ENCODE measurements at regions not wholly inside any gene's neighbourhood (a gene's known extent, or its start where the extent isn't known, plus 50 kb on each side); places are given as distances from the start of the nearest gene placed in this dataset.

DNA sequence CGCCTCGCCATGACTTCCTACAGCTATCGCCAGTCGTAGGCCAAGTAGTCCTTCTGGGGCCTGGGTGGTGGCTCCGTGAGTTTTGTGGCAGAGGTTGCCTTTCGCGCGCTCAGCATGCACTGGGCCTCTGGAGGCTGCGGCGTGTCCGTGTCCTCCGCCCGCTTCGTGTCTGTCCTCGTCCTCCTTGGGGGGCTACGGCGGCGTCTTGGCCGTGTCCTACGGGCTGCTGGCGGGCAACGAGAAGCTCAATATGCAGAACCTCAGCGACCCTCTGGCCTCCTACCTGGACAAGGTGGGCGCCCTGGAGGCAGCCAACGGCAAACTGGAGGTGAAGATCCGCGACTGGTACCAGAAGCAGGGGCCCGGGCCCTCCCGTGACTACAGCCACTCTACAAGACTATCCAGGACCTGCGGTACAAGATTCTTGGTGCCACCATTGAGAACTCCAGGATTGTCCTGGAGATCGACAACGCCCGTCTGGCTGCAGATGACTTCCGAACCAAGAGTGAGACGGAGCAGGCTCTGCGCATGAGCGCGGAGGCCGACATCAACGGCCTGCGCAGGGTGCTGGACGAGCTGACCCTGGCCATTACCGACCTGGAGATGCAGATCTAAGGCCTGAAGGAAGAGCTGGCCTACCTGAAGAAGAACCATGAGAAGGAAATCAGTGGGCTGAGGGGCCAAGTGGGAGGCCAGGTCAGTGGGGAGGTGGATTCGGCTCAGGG lies 296.3 kb downstream of the OGFRL1 start:
- no peak for DNase-seq (ENCODE audit: low read depth in 4 of 4, low spot score in 3 of 4)

DNA sequence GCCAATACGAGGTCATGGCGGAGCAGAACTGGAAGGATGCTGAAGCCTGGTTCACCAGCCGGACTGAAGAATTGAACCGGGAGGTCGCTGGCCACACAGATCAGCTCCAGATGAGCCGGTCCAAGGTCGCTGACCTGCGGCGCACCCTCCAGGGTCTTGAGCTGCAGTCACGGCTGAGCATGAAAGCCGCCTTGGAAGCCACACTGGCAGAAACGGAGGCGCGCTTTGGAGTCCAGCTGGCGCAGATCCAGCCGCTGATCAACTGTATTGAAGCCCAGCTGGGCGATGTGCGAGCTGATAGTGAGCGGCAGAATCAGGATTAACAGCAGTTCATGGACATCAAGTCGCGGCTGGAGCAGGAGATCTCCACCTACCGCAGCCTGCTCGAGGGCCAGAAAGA lies 296.9 kb downstream of the OGFRL1 start:
- DNase-seq (ENCODE audit: low read depth in 4 of 4, low spot score in 3 of 4) = no peak

DNA sequence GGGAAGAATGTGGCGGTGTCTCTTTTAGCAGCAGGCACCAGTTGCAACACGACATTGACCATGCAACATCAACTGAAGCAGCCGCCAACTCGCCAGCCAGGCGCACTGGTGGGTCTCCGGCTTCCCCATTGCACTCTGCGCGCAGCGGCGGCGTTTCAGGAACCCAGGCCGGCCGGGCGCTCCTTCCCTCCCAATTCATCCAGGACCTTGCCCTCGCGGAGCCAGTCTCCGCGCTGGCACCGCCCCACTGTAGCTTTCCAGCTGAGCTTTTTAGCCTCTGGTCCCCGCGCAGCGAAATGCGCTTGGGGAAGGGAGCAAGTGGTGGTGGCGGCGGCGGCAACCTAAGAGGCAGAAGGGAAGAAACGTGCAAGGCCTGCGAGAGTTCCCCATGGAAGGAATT lies 297.9 kb upstream of the RIMS1 start:
- DNase-seq (ENCODE audit: low read depth in 4 of 4, low spot score in 3 of 4) = no peak

DNA sequence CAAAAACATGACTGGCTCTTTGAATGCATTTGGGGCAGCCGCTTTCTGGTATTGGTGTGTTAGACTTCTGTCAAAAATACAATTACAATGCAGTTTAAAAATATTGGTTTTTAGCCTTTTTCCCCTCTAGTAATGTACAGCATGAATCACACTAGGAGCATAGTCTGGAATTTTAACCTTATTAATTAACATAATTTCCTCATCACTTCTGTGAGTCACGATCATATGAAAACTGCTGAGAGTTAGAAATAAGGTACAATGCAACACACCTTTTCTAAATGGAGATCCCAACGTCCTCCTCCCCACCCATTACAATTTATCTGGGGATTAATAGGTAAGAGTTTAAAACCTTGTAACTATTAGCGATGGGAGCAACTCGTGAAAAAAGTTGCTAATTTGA lies 297.1 kb upstream of the RIMS1 start:
- no peak for DNase-seq (ENCODE audit: low read depth in 4 of 4, low spot score in 3 of 4)

DNA sequence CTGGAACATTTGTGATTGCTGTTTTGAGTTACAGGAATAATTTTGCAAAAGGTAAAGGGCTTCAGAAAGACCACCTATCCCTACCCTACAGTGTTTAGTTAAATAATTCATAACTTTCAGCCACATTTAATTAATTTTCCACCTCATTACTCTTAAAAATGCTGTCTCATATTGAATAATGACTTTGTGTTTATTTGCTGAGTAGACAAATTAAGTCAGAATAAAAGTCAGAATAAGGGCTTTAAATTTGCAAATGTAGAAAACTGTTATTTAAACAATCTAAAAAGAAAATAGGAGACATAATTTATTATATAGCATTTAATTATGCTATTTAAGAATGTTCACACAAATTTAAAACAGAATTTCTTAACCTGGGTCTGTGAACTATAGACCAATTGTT lies 293.7 kb upstream of the RIMS1 start:
- DNase-seq (ENCODE audit: low read depth in 4 of 4, low spot score in 3 of 4) = no peak

DNA sequence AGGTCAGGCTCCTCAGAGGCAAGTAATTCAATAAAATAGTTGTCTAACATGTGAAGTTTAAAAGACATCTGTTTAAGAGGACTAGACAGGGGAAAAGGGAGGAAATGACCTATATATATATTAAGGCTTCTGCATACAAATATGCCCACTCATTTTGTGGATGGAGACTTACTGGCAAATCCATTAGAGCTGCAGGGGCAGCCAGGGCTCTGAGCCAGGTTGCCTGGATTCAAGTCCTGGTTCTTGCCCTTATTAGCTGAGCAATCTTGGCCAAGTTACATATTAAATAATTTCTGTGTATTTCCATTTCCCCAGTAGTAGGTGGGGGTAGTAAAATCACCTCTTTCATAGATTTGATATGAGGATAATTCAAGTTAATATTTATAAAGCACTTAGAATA lies 287.0 kb upstream of the RIMS1 start:
- DNase-seq (ENCODE audit: low read depth in 4 of 4, low spot score in 3 of 4) = no peak

DNA sequence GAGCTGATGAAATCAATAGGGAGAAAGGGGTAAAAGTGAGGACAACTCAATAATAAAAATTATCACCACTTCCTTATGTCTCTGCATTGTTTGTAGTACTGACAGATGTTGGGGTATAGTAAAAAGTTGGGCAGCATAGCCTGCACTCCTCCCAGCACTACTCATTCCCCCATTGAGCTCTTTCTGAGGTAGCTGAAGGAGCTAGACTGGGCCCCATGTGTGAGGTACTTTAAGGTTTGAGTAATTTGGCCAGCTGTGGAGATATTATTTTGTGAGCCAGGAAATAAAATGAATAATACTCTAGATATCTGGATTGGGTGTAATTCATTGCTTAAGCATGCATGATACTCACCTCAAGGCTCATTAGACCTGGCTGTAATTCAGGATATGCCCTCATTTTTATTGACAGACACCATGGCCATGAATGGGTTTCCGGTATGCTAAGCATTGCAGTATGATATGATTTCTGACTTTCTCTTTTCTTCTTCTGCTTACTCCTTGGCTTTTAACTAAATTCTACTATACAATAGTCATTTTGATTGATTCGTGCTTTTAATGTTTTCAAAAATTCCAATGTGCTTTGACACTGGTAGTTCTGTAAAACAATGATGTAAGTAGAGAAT lies 283.9 kb upstream of the RIMS1 start:
- DNase-seq (ENCODE audit: low read depth in 4 of 4, low spot score in 3 of 4) = no peak

DNA sequence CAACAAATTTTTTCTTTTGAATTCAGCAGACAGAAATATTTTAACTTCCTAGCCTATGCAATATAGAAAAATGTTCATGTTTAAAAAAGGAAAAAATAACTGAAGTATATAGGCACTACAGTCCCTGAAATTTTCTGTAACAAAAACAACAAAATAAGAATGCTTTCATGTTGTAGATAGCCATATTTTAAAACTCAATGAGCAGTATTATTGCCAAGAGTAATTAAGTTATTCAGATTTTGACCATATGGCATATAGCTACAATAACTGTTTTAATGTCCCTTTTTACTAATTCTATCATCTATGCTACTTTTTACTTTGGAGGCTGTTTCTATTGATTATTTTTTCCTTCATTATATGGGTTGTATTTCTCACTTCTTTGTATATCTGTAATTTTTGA lies 283.3 kb upstream of the RIMS1 start:
- DNase-seq (ENCODE audit: low read depth in 4 of 4, low spot score in 3 of 4) = no peak

DNA sequence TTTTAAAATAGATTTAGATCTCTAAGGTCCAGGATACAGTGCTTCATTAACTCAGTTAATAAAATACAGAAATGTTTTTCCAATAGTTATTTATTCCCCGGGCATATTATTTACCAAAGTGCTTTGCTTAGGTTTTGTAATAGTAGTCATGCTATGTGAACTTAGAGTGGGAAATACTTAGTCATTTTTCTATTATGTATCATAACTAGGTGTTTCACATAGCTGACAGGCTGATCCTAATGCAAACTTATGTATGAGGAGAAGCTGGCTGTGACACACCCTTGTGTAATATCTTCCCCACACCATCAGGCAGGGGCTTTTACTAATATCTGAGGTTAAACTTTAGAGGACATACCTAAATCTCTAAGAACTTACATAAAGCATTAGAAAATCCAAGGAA lies 277.7 kb upstream of the RIMS1 start:
- DNase-seq (ENCODE audit: low read depth in 4 of 4, low spot score in 3 of 4) = no peak

DNA sequence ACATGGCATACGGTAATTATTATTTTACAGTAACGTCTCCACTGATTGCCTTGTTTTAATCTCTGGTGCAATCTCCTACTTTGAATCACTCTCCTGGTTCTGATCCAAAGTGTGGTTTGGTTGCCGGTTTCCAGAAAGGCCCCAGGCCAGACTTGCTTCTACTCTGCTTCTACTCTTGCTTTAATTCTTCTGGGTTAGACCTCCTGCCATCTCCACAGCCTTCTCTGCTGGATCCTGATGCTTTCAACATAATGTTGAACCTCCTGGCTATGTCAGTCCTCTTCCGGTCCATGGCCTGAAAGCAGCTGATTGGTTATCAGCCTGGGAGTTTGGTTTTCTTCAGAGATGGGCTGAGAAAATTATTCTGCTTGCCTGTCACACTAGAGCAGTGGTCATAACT lies 266.5 kb upstream of the RIMS1 start:
- no peak for DNase-seq (ENCODE audit: low read depth in 4 of 4, low spot score in 3 of 4)

DNA sequence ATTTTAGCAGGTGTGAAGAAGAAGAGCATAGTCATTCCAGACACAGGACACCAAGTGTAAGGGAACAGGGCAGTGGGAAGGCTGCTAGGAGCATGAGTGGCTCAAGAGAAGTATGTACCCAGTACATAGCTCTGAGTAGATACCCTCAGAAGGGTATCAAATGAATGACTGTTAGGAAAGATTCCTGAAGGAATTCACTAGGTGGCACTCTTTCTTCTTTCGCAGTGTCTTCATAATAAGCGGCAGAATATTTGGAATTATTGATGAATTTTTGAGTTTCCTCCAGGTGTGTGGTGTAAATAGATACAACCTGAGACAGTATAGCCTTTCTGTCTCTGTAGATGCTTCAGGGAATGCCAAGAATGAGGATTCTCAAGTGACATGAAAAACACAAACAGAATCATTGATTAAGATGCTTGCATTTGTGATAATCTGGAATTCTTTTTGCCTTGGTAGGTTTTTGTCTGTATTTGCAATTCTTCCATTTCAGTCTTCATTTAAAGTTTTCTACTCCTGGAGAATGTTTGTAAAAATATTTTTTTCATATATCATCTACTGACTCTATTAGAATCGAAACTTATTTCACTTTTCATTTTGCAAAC lies 264.3 kb upstream of the RIMS1 start:
- DNase-seq (ENCODE audit: low read depth in 4 of 4, low spot score in 3 of 4) = no peak

DNA sequence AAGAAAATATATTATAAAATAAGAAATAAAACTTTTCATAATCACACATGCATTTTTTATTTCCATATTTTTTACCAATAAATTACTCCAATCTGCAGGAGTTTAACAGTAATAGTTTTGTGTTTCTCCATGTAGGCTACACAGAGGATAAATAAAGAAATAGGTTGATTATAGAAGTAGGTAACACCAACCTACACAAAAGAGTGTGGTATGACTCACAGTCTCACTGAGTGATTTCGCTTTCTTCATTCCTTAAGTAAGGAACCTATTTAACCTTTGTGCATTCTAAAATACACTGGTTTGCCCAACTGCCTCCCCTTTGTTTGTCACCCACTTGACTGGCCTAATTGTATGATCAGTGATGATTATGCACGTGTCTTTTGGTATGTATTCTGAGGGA lies 244.2 kb upstream of the RIMS1 start:
- no peak for DNase-seq (ENCODE audit: low read depth in 4 of 4, low spot score in 3 of 4)

DNA sequence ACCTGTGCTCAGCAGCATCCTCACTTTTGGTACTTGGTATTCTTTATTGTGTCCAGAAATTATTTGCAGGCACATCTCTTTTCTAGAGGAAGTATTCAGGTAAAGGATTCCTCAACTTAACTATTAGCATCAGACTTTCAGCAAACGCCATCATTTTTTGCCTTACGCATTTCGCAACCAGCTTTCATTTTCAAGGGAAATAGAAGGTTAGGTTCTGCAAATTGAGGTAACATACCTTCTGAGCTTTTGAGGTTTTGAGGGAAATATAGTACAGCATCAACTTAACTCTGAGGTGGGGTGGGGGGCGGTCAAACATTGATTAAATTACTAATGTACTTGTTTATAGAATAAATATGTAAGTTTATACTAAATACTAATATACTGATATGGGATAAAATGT lies 243.6 kb upstream of the RIMS1 start:
- no peak for DNase-seq (ENCODE audit: low read depth in 4 of 4, low spot score in 3 of 4)

DNA sequence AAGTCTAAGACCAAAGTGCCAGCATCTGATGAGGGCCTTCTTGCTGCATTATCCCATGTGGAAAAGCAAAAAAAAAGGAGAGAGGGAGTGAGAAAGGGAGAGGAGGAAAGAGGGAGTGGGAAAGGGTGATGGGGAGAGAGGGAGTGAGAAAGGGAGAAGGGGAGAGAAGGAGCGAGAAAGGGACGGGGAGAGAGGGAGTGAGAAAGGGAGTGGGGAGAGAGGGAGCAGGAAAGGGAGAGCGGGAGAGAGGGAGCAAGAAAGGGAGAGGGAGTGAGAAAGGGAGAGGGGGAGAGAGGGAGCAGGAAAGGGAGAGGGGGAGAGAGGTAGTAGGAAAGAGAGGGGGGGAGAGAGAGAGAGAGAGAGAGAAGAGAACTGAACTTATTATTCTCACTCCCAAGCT lies 241.1 kb upstream of the RIMS1 start:
- no peak for DNase-seq (ENCODE audit: low read depth in 4 of 4, low spot score in 3 of 4)

DNA sequence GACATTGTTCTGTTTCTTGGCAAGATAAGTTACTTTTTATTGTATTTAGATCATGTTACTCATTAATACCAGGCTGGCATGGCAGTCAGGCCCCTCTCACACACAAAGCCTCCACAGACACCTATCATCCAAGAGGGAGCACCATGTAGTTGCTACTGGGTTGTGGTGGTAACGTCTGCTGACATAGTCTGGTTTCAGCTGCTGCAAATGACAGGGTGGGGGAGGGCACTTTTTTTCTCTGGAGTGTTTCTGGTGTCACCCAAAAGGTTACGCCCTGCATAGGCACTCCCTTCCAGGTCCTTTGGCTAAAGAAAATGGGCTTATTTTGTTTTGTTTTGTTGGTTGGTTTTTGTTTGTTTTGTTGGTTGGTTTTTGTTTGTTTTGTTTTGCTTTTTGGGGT lies 236.4 kb upstream of the RIMS1 start:
- no peak for DNase-seq (ENCODE audit: low read depth in 4 of 4, low spot score in 3 of 4)

DNA sequence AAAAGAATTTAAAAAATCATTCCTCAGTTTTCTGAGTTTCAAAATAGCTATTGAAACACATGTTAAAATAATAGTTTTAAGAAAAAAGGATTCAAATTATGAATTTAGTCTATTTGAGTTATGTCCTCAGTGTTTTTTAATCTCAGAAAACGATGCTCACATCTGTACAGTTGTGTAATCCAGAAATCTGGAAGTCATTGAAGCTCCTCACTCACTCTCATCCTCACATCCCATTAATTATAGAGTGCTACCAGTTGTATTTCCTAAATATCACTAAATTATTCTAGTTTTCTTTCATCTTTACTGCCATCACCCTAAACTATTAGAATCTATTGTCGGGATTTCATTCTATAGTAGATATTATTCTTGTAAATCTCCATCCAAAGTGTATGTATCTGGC lies 234.7 kb upstream of the RIMS1 start:
- no peak for DNase-seq (ENCODE audit: low read depth in 4 of 4, low spot score in 3 of 4)

DNA sequence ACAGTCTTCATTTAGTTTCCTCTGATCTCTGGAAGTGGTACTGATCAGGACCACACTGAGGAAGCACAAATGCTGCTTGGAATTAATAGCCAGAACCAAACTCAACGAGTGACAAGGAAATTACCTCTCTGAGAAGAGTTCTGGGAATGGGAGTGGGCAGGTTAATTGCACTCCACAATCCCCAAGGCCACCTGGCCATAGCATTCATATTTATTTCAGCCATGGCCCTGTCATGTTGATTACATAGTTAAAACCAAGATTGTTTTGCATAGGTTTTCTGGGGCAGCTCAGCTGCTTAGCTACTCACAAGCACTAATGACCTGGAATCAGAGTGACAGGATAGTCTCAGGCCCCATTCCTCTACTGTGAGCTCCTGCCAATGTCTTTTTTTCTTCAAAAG lies 230.2 kb upstream of the RIMS1 start:
- DNase-seq (ENCODE audit: low read depth in 4 of 4, low spot score in 3 of 4) = no peak

DNA sequence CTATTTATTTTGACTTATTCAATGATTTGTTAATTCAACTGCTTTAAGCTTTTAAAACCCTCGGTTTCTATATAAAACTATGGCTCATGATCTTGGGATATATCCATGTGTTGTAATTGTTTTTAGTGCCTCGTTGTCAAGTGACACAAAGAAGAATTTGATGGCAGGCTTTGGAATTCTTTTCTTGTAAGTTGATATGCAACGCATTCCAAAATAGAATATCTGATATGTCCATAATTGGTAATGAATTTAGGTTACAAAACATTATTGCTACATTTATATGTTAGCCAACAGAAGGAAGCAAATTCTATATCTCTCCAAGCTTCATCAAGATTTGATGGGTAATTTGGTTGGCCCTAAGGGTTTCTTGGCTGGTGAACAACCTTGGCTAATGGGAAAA lies 220.4 kb upstream of the RIMS1 start:
- no peak for DNase-seq (ENCODE audit: low read depth in 4 of 4, low spot score in 3 of 4)

DNA sequence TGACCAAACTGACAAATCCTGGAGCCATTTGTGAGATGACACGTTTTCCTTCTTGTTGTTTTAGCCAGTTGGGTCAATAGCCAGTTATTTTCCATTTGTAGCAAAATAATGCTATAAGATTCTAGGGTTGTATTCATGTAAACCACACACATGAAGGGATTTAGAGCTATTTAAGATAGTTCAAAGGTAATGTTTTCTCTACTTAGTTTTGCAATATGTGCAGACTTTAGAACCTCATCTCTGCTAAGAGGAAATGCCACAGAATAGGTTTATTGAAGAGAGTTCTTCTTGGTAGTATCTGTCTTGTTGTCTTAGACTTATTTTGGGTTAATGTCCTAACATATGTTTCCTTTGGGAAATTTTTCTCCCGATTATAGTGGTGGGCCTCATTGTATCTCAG lies 213.5 kb upstream of the RIMS1 start:
- no peak for DNase-seq (ENCODE audit: low read depth in 4 of 4, low spot score in 3 of 4)

DNA sequence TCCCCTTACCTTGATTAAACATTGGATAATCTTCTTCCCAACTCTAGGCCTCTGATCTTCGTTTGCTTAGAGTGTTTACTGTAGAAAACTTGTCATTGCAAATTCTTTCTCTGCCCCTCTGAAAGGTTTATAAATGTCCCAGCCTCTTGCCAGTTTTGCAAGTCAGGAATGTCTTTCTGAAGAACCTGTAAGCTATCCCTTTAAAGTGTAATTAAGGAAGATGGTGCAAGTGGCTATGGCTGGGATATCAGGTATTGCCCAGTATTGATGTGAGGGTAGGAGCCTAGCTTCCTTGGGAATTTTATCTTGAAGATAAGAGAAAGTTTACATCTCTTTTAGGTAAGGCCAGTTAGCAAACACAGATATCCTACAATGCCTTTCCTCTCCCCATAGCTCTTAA lies 211.0 kb upstream of the RIMS1 start:
- no peak for DNase-seq (ENCODE audit: low read depth in 4 of 4, low spot score in 3 of 4)

DNA sequence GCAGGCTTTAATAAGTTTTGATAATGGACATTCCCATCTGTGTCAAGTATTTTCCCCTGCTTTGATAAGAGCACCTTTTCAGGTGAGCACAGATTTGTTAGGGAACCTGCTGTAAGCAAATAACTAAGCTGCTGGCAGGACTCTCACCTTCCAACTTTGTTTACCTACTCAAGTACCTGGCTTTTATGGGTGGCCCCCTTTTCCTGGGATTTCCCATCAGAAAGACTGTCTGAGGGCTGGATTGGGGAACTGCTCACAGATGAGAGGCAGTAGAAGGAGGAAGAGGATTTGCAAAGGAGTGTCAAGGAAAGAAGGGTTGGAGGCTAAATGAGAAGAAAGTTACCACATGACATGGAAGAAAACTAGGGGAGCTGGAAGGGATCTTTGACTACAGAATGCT lies 210.1 kb upstream of the RIMS1 start:
- no peak for DNase-seq (ENCODE audit: low read depth in 4 of 4, low spot score in 3 of 4)

DNA sequence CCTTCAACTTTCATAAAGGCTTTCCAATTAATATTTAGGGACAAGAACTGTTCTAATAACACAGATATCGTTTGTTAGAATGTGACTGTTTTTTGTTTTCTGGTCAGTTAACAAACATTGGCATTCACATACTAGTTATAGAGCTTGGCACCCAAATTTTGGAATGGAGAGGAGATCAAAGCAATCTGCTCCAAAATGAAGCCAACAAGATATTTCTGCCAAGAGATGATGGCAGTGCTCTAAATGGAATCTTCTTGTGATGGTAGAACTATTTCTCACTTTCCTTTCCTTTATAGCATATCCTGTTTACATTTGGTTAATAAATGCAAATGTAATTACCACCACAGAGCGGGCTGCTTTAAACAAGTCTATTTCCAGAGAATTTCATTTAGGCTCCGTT lies 208.3 kb upstream of the RIMS1 start:
- DNase-seq (ENCODE audit: low read depth in 4 of 4, low spot score in 3 of 4) = no peak
